SU-DHL-6 (cell line): ENCODE measurements at regions not wholly inside any gene's neighbourhood (a gene's known extent, or its start where the extent isn't known, plus 50 kb on each side); places are given as distances from the start of the nearest gene placed in this dataset.
"Not testable (repeated sequence)": the region's sequence is repeated elsewhere in the genome, so short reads cannot be mapped to it uniquely, and the experiment has no call there.

Source experiments
- EZH2phosphoT487 ChIP-seq: fragments of 200-600 bp; sonication (generic), shearing (Covaris generic); conservative IDR thresholded peaks from 2 replicates; pipeline ENCODE4 v1.6.1; 2018; ENCODE audit warnings: mild to moderate bottlenecking, antibody characterized with exemption, low read length, moderate library complexity, mixed read lengths
- TF ChIP-seq, protein P1 (sequence below): fragments of 200-600 bp; sonication (generic); IDR thresholded peaks from one replicate; pipeline ENCODE4 v1.5.1; 2017; ENCODE audit warnings: antibody characterized with exemption, mild to moderate bottlenecking, low read length, moderate library complexity; ENCODE audit not compliant: insufficient read depth, poor library complexity, severe bottlenecking

DNA sequence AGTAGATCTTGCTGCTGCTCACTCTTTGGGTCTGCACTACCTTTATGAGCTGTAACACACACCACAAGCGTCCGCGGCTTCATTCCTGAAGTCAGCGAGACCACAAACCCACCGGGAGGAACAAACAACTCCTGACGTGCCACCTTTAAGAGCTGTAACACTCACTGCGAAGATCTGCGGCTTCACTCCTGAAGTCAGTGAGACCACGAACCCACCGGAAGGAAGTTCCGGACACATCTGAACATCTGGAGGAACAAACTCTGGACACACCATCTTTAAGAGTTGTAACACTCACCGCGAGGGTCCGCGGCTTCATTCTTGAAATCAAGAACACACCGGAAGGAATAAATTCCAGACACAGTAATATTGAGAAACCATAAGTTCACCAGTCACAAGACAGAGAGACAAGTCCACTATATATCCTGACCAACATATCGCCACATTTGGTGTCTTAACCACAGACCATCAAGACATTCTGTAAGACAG, 58.4 kb upstream of the RNF38 start:
- TF ChIP-seq, protein P1, sequence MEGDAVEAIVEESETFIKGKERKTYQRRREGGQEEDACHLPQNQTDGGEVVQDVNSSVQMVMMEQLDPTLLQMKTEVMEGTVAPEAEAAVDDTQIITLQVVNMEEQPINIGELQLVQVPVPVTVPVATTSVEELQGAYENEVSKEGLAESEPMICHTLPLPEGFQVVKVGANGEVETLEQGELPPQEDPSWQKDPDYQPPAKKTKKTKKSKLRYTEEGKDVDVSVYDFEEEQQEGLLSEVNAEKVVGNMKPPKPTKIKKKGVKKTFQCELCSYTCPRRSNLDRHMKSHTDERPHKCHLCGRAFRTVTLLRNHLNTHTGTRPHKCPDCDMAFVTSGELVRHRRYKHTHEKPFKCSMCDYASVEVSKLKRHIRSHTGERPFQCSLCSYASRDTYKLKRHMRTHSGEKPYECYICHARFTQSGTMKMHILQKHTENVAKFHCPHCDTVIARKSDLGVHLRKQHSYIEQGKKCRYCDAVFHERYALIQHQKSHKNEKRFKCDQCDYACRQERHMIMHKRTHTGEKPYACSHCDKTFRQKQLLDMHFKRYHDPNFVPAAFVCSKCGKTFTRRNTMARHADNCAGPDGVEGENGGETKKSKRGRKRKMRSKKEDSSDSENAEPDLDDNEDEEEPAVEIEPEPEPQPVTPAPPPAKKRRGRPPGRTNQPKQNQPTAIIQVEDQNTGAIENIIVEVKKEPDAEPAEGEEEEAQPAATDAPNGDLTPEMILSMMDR: not testable (repeated sequence)
- not testable (repeated sequence) for TF ChIP-seq EZH2phosphoT487
